ENCODE measurements at regions not wholly inside any gene's neighbourhood (a gene's known extent, or its start where the extent isn't known, plus 50 kb on each side); places are given as distances from the start of the nearest gene placed in this dataset.

- H3K36me3 ChIP-seq (ENCODE audit: control insufficient read depth in 2 of 2, insufficient read depth in 2 of 2, low read length in 1 of 2), result no peaks in the 10 kb centered on the region
- WGBS (ENCODE audit: insufficient coverage, insufficient replicate concordance, low lambda C conversion rate, missing lambda C conversion rate), result 97% methylated on average over 4 of the region's 4 CpGs
- no peak overlapping the region for H2AFZ ChIP-seq (ENCODE audit: control insufficient read depth, low read depth, low read length)
- POLR2A ChIA-PET, result no interaction called here
- RAD21 ChIA-PET (ENCODE audit: unreplicated experiment), result no interaction called here
- no peaks in the 10 kb centered on the region; the same call in 2 of the 3 replicates for H3K9me3 ChIP-seq (replicated peaks; ENCODE audit: control insufficient read depth, insufficient read depth, low read length)
- no peaks in the 10 kb centered on the region for H3K4me1 ChIP-seq (ENCODE audit: control insufficient read depth, insufficient read depth, low read length)
- CTCF ChIA-PET, result interaction anchor here (0.5 to 1.2 kb wide), 2 partner anchors 40 to 1233 kb away, joined by 3 read pairs; no protein-coding TSS in a partner anchor
- no peaks in the 10 kb centered on the region for H3K79me2 ChIP-seq (ENCODE audit: control insufficient read depth, insufficient read depth, low read length)
- SMC1A ChIA-PET (ENCODE audit: uncharacterized antibody, unreplicated experiment), result interaction anchor here (1.1 kb wide), 1 partner anchor 9 kb away, joined by 3 read pairs; no protein-coding TSS in a partner anchor
- intact Hi-C loops (cut with micrococcal nuclease; ENCODE audit: unreplicated experiment), result no loop called here
- no peak for FAIRE-seq
- no peak for DNase-seq (ENCODE audit: low read depth, low spot score)
- no peak overlapping the region for H3K4me3 ChIP-seq
- no TSS peak for BruUV-seq (replicated peaks)
- H3K27ac ChIP-seq (ENCODE audit: control insufficient read depth, insufficient read depth), result no peak overlapping the region
- H3K4me2 ChIP-seq (ENCODE audit: control insufficient read depth, insufficient read depth), result no peak overlapping the region
- no peaks in the 10 kb centered on the region for H4K20me1 ChIP-seq (ENCODE audit: control insufficient read depth, insufficient read depth)
- TF ChIP-seq NR2F1 (conservative IDR thresholded peaks at IDR 0.05) (no peak), NFIC (IDR thresholded peaks at IDR 0.05; ENCODE audit: low read depth, low read length) (no peak), NFYB (IDR thresholded peaks at IDR 0.05; ENCODE audit: insufficient read depth, low read depth, low read length) (no peak), JUNB (IDR thresholded peaks at IDR 0.05) (no peak), GATAD2B (conservative IDR thresholded peaks at IDR 0.05; ENCODE audit: low read depth) (no peak), HDAC2 (IDR thresholded peaks at IDR 0.05) (no peak), SREBF1 (IDR thresholded peaks at IDR 0.05; ENCODE audit: low read length) (no peak), FOXM1 (IDR thresholded peaks at IDR 0.05; ENCODE audit: low read depth, low read length) (no peak), HDGF (IDR thresholded peaks at IDR 0.05) (no peak), EZH2 (IDR thresholded peaks at IDR 0.05; ENCODE audit: borderline replicate concordance, control insufficient read depth, low read depth, low read length) (no peak), ETV6 (conservative IDR thresholded peaks at IDR 0.05 in 1 of 2, IDR thresholded peaks at IDR 0.05 in 1 of 2; ENCODE audit: borderline replicate concordance in 1 of 2, low read depth in 1 of 2) (no peak), RFX5 (IDR thresholded peaks at IDR 0.05; ENCODE audit: low read depth, low read length) (no peak), SUZ12 (IDR thresholded peaks at IDR 0.05; ENCODE audit: unreplicated experiment) (no peak), BCL11A (IDR thresholded peaks at IDR 0.05; ENCODE audit: low read depth, low read length) (no peak)
- in situ Hi-C loops (cut with MboI), result no loop called here
- H3K27me3 ChIP-seq (replicated peaks in 1 of 2; ENCODE audit: control insufficient read depth in 2 of 2, insufficient read depth in 2 of 2, low read length in 1 of 2), result no peaks in the 10 kb centered on the region
- no peak overlapping the region for H3K9ac ChIP-seq (ENCODE audit: control insufficient read depth, insufficient read depth, low read length)
- no peak for ATAC-seq
Observed at GRCh38 chr12:92614502-92614901, 88.3 kb upstream of the PLEKHG7 start.

Measured in GM12878 (cell line).